IMR-90 (cell line): ENCODE measurements at regions not wholly inside any gene's neighbourhood (a gene's known extent, or its start where the extent isn't known, plus 50 kb on each side); places are given as distances from the start of the nearest gene placed in this dataset.

Source experiments
- ATAC-seq: fragments of 200-7000 bp; cut with Tn5 transposase; 2 replicates; pipeline ENCODE4 v1.9.1; 2020; ENCODE audit warnings: low read depth, mild to moderate bottlenecking, moderate library complexity
- BruUV-seq: library from RNA; stranded (reverse); fragments of 400-500 nt; replicated peaks from 2 replicates; lab custom pipeline; 2021; lab: Mats Ljungman, UMichigan
- CTCF ChIA-PET: fragments of 300-600 bp; formaldehyde crosslinking; extraction: SDS; loops from one replicate; lab custom pipeline; 2021; ENCODE audit warnings: antibody characterized with exemption; lab: Yijun Ruan, JAX
- POLR2A ChIA-PET: fragments of 300-600 bp; sonication (Branson Sonifier 250); formaldehyde crosslinking; loops from one replicate; lab custom pipeline; 2022; ENCODE audit warnings: antibody characterized with exemption; ENCODE audit not compliant: unreplicated experiment; lab: Charles Lee
- DNase-seq: peaks from one replicate; pipeline ENCODE4 v3.0.0; 2013
- H2AFZ ChIP-seq: replicated peaks from 2 replicates; pipeline ENCODE3; 2013; ENCODE audit warnings: low read length, mild to moderate bottlenecking; ENCODE audit not compliant: poor library complexity
- H2AK5ac ChIP-seq: 2 replicates; pipeline ENCODE4 v1.6.1; 2013; ENCODE audit warnings: low read depth, low read length, inconsistent platforms
- H2AK9ac ChIP-seq: replicated peaks from 2 replicates; pipeline ENCODE3; 2013; ENCODE audit warnings: mild to moderate bottlenecking, low read depth, low read length, moderate library complexity; ENCODE audit not compliant: poor library complexity
- H2BK120ac ChIP-seq: 2 replicates; pipeline ENCODE4 v1.6.1; 2013; ENCODE audit warnings: low read depth, low read length, inconsistent platforms
- H2BK15ac ChIP-seq: 3 replicates; pipeline ENCODE4 v1.6.1; 2013; ENCODE audit warnings: low read depth, low read length, inconsistent platforms
- H2BK20ac ChIP-seq: 2 replicates; pipeline ENCODE4 v1.6.1; 2013; ENCODE audit warnings: low read depth, mild to moderate bottlenecking, inconsistent platforms, low read length, moderate library complexity
- H2BK5ac ChIP-seq: 2 replicates; pipeline ENCODE4 v1.6.1; 2013; ENCODE audit warnings: mild to moderate bottlenecking, low read depth, low read length, inconsistent platforms; ENCODE audit not compliant: poor library complexity, severe bottlenecking
- H3K14ac ChIP-seq: replicated peaks from 2 replicates; pipeline ENCODE4 v1.6.1; 2013; ENCODE audit warnings: low read depth, low read length, inconsistent platforms
- H3K18ac ChIP-seq: 2 replicates; pipeline ENCODE4 v1.6.1; 2013; ENCODE audit warnings: low read depth, low read length, control low read depth
- H3K23ac ChIP-seq: 2 replicates; pipeline ENCODE4 v1.6.1; 2013; ENCODE audit warnings: low read depth, low read length, inconsistent platforms
- H3K27ac ChIP-seq: 2 replicates; pipeline ENCODE4 v1.5.1; 2013; ENCODE audit warnings: mild to moderate bottlenecking, control low read depth, low read length; ENCODE audit not compliant: insufficient read depth
- H3K27me3 ChIP-seq: 2 replicates; pipeline ENCODE4 v1.6.1; 2013; ENCODE audit warnings: low read length; ENCODE audit not compliant: control insufficient read depth, insufficient read depth
- H3K36me3 ChIP-seq: 2 replicates; pipeline ENCODE4 v1.6.1; 2013; ENCODE audit warnings: low read length, mixed read lengths; ENCODE audit not compliant: control insufficient read depth, insufficient read depth
- H3K4ac ChIP-seq: 2 replicates; pipeline ENCODE4 v1.6.1; 2013; ENCODE audit warnings: low read depth, low read length, inconsistent platforms
- H3K4me1 ChIP-seq: 2 replicates; pipeline ENCODE4 v1.6.1; 2013; ENCODE audit warnings: low read length, mixed read lengths; ENCODE audit not compliant: control insufficient read depth, insufficient read depth
- H3K4me2 ChIP-seq: 2 replicates; pipeline ENCODE4 v1.6.1; 2013; ENCODE audit warnings: low read depth, mild to moderate bottlenecking, control low read depth, low read length, moderate library complexity
- H3K4me3 ChIP-seq: 2 replicates; pipeline ENCODE4 v1.5.1; 2013; ENCODE audit warnings: low read depth, mild to moderate bottlenecking, control low read depth, low read length, moderate library complexity; ENCODE audit not compliant: insufficient read depth
- H3K56ac ChIP-seq: 2 replicates; pipeline ENCODE4 v1.6.1; 2013; ENCODE audit warnings: low read length, inconsistent platforms; ENCODE audit not compliant: insufficient read depth; ENCODE audit errors: extremely low read depth
- H3K79me1 ChIP-seq, 2 experiments: 2 replicates each; pipeline ENCODE4 v1.6.1; 2013; ENCODE audit warnings: low read length in 2 of 2, inconsistent platforms in 1 of 2, low read depth in 1 of 2
- H3K9ac ChIP-seq: 2 replicates; pipeline ENCODE4 v1.6.1; 2013; ENCODE audit warnings: low read depth, low read length, control low read depth
- H3K9me1 ChIP-seq: 2 replicates; pipeline ENCODE4 v1.6.1; 2013; ENCODE audit warnings: low read length, inconsistent platforms; ENCODE audit not compliant: insufficient read depth
- H3K9me3 ChIP-seq: 2 replicates; pipeline ENCODE4 v1.6.1; 2013; ENCODE audit warnings: low read length; ENCODE audit not compliant: control insufficient read depth, insufficient read depth
- H4K20me1 ChIP-seq: 2 replicates; pipeline ENCODE4 v1.6.1; 2013; ENCODE audit warnings: low read length, inconsistent platforms; ENCODE audit not compliant: insufficient read depth
- H4K5ac ChIP-seq: 2 replicates; pipeline ENCODE4 v1.6.1; 2013; ENCODE audit warnings: mild to moderate bottlenecking, low read depth, low read length, control low read depth
- H4K8ac ChIP-seq, 2 experiments: 2 replicates each; pipeline ENCODE4 v1.6.1; 2013; ENCODE audit warnings: low read depth in 2 of 2, low read length in 2 of 2, control low read depth in 1 of 2, inconsistent platforms in 1 of 2
- H4K91ac ChIP-seq: 2 replicates; pipeline ENCODE4 v1.6.1; 2013; ENCODE audit warnings: low read depth, low read length, inconsistent platforms; ENCODE audit not compliant: insufficient read depth
- CEBPB ChIP-seq: IDR thresholded peaks from 2 replicates; pipeline ENCODE4 v1.6.1; 2012; ENCODE audit warnings: low read depth, low read length, improper control_type of control experiment
- CHD1 ChIP-seq: IDR thresholded peaks from 2 replicates; pipeline ENCODE4 v1.6.1; 2012; ENCODE audit warnings: low read depth, low read length, improper control_type of control experiment
- CTCF ChIP-seq: conservative IDR thresholded peaks from 2 replicates; pipeline ENCODE4 v1.5.1; 2012; ENCODE audit warnings: mild to moderate bottlenecking, low read depth, low read length, improper control_type of control experiment
- MAZ ChIP-seq: IDR thresholded peaks from 2 replicates; pipeline ENCODE4 v1.6.1; 2012; ENCODE audit warnings: low read depth, mild to moderate bottlenecking, low read length, improper control_type of control experiment, moderate library complexity, borderline replicate concordance
- POLR2A ChIP-seq: IDR thresholded peaks from 2 replicates; pipeline ENCODE4 v1.6.1; 2012; ENCODE audit warnings: mild to moderate bottlenecking, low read depth, low read length
- RCOR1 ChIP-seq: IDR thresholded peaks from 2 replicates; pipeline ENCODE4 v1.6.1; 2012; ENCODE audit warnings: mild to moderate bottlenecking, low read length, improper control_type of control experiment; ENCODE audit not compliant: insufficient replicate concordance
- RFX5 ChIP-seq: IDR thresholded peaks from 2 replicates; pipeline ENCODE4 v1.8.0; 2012; ENCODE audit warnings: low read depth, mild to moderate bottlenecking, low read length, moderate library complexity
- SMC3 ChIP-seq: fragments of 150-350 bp; IDR thresholded peaks from 2 replicates; pipeline ENCODE4 v1.6.1; 2016; ENCODE audit warnings: low read depth, mild to moderate bottlenecking, antibody characterized with exemption, low read length, moderate library complexity
- dilution Hi-C: fragments of 300-500 bp; cut with HindIII; formaldehyde crosslinking; loops from one replicate; pipeline ENCODE4 v1.14.3; 2018; ENCODE audit warnings: low sequenced_read_pairs; ENCODE audit not compliant: unreplicated experiment
- in situ Hi-C: fragments of 300-500 bp; cut with MboI; formaldehyde crosslinking; loops from 3 replicates; pipeline ENCODE4 v1.14.3; 2019; ENCODE audit warnings: low sequenced_read_pairs, inconsistent platforms, mixed read lengths
- intact Hi-C: fragments of 100-400 bp; cut with micrococcal nuclease; formaldehyde crosslinking; loops from 2 replicates; pipeline ENCODE4 v1.10.0; 2022

- no peak overlapping the region for H4K5ac ChIP-seq
- no peak for TF ChIP-seq CEBPB
- no peak for TF ChIP-seq MAZ
- no peak for TF ChIP-seq CHD1
- no peak for TF ChIP-seq SMC3
- TF ChIP-seq POLR2A: no peak
- no peak for TF ChIP-seq RFX5
- TF ChIP-seq CTCF: no peak
- no peak for TF ChIP-seq RCOR1
- in situ Hi-C loops: no loop called here
- intact Hi-C loops: no loop called here
- no peak overlapping the region for H3K18ac ChIP-seq
- H2BK15ac ChIP-seq: no peak overlapping the region
- H3K36me3 ChIP-seq: no peaks in the 10 kb centered on the region
- no peak overlapping the region for H2AK9ac ChIP-seq
- H3K27me3 ChIP-seq: no peaks in the 10 kb centered on the region
- H3K9me1 ChIP-seq: no peaks in the 10 kb centered on the region
- H3K4me2 ChIP-seq: no peak overlapping the region
- peaks cover 6% of the 10 kb centered on the region; the same call in 1 of the 2 replicates for H3K9me3 ChIP-seq
- no peak overlapping the region for H3K23ac ChIP-seq
- no peak overlapping the region for H3K4me3 ChIP-seq
- ChIA-PET POLR2A (no interaction called here), CTCF (interaction anchor here (0.6 kb wide), 1 partner anchor 11 kb away, joined by 3 read pairs; no protein-coding TSS in a partner anchor)
- no peak overlapping the region for H3K56ac ChIP-seq
- no peak overlapping the region for H2BK120ac ChIP-seq
- no peak overlapping the region for H2AK5ac ChIP-seq
- no peaks in the 10 kb centered on the region for H4K20me1 ChIP-seq
- no peak for DNase-seq
- BruUV-seq: no TSS peak
- ATAC-seq: no peak
- no peak overlapping the region for H3K27ac ChIP-seq
- H4K8ac ChIP-seq: no peak overlapping the region
- no peaks in the 10 kb centered on the region for H3K4me1 ChIP-seq
- H2AFZ ChIP-seq: no peak overlapping the region
- no peak overlapping the region for H3K4ac ChIP-seq
- dilution Hi-C loops: no loop called here
- no peak overlapping the region for H4K91ac ChIP-seq
- no peak overlapping the region for H2BK5ac ChIP-seq
- no peak overlapping the region for H2BK20ac ChIP-seq
- H3K79me1 ChIP-seq: no peaks in the 10 kb centered on the region
- H3K14ac ChIP-seq: no peak overlapping the region
- no peak overlapping the region for H3K9ac ChIP-seq
Observed at GRCh38 chr1:209168204-209168603, 415.3 kb upstream of the CAMK1G start.
